ELF-1 (cell line): ENCODE measurements at regions not wholly inside any gene's neighbourhood (a gene's known extent, or its start where the extent isn't known, plus 50 kb on each side); places are given as distances from the start of the nearest gene placed in this dataset.
"Not testable (repeated sequence)": the region's sequence is repeated elsewhere in the genome, so short reads cannot be mapped to it uniquely, and the experiment has no call there.

ENCODE experiments used
- DNase-seq: peaks from one replicate; pipeline ENCODE4 v3.0.0-alpha.2; 2016; ENCODE audit warnings: low read depth, low spot score

DNA sequence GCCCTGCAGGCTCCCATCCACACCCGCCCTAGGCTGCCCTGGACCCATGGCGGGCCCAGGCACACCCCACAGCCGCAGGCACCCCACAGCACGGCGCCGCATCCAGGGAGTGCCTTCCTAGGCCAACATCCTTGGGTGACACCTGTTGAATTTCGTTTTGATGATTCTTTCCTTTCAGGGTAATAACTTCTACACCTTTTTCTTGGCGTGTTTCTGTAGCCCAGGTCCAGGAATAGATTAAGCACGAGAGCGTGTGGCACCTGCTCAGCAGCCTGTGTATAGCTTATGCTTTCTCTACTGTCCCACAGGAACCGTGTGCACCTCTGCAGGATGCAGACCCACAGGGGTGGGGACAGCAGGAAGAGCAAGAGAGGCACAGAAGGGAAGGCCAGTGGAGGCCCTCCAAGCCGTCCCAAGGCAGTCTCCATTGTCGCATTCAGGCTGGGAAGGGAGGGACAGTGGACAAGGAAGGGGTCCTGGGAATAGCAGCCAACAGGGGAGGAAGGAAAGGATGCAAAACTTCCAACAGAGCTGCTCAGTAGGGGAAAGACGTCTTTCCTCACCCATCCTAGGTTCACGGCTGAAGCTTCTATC is 118.1 kb upstream of the AFDN start:
- no peak for DNase-seq

DNA sequence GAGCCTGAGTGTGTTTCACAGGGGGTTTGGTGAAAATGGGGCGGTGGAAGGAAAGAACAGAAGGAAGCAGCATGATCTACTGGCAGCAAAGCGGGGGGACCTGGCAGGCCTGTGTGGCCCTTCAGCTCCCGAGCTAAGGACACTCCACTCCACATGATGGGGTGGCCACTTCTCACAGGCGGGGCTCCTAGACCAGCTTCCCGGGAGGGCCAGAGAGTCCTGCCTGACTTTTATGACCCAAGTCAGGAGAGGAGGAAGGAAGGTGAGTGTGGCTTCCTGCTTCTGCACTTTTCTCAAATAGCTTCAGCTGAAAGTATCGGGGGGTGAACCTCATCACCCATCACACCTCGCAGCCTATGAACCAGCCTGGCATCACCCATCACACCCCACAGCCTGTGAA is 117.5 kb upstream of the AFDN start:
- no peak for DNase-seq

DNA sequence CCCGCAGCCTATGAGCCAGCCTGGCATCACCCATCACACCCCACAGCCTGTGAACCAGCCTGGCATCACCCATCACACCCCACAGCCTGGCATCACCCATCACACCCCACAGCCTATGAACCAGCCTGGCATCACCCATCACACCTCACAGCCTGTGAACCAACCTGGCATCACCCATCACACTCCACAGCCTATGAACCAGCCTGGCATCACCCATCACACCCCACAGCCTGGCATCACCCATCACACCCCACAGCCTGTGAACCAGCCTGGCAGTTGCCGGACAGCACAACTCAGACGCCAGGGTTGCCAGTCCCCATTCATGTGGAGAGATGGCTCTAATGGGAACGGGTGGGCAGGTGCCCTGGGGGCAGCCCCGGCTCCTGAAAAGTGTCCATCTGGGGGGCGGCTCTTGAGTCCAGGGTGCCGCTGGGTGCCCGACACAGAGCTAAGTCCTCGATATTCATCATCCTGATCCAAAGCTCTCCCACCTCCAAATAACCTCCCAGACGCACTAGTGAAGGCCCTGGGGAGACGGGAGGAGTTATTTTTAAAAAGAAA is 116.9 kb upstream of the AFDN start:
- not testable (repeated sequence) for DNase-seq

DNA sequence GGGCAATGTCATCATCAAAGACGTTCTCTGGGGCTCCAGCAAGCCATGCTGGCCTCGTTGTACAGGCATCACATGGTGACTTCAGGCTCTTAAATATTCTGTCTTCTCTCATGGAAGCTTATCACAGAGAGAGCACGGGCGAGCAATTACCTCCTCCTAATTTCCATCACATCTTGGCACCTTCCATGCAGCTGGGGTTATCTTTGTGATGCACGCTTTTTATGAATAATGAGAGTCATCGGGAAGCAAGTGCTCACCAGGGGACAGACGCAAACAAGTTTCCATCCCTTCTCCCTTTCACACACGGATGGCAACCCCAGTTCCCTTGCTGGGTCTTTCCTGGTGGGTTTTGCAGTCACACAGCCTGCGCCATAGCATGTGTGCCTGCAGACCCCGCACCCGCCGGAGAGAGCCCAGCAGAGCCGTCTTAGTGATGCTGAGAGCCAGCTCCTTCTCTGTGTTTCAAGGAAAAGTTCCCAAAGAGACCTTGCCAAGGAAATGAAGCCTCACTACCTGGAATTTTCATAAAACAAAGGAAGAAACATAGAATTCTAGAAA is 116.3 kb upstream of the AFDN start:
- no peak for DNase-seq

DNA sequence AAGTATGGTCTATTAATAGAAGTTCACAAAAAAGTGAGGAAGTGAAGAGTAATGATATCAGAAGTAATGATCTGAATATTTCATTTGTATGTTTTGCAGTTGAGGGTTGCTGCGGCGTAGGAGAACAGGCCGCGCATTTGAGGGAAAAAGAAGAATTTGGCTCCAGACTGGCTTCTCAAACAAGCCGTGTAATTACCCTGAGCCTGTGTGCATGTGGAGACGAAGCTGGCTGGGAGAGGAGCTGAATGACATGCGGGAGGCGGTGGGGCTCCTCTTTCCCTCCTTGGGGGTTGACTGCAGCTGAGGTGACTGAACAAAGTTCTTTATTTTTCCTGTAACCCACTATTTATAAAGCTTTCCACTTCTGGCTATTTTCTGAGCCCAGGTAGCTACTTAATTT is 115.5 kb upstream of the AFDN start:
- no peak for DNase-seq

DNA sequence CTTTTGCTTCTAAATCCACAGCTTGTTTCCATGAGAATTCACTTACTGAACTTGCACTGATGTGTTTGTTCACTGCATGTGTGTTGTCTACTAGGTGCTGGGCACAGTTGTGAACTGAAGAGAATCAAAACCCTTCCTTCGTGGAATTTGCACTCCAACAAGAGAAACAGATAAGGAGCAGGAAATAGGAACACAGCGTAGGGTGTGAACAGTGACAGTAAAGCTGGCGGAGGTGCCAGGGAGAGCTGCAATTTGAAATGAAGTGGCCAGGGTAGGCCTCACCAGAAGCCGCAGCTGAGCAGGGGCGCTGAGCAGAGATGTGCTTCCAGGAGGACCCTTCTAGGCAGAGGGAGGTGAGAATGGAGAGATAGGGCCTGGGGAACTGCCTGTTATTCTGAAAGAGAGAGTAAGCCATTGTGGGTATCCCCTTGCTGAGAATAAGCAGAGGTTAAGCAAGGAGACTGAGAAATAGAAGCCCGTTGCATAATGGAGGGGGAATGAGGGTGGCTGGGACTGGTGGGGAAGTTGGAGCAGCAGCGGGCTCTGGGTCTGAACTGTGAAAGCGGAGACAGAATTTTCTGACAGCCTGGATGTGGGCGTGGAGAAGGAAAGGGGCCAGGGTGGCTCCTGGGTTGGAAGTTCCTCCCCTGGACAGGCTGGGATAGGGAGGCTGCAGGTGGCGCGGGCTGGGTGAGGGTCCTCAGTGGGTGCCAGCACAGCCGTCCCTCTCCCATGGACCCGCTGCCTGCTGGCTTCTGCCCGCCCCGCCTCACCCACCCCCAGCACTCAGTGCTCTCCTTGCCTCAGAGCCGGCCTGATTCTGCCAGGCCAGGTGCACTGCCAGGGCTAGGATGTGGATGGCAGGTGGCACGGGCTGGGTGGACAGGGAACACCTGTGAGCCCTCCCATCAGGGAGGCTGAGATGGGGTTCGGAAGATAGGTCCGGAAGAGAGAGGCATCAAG is 114.7 kb upstream of the AFDN start:
- DNase-seq = no peak

DNA sequence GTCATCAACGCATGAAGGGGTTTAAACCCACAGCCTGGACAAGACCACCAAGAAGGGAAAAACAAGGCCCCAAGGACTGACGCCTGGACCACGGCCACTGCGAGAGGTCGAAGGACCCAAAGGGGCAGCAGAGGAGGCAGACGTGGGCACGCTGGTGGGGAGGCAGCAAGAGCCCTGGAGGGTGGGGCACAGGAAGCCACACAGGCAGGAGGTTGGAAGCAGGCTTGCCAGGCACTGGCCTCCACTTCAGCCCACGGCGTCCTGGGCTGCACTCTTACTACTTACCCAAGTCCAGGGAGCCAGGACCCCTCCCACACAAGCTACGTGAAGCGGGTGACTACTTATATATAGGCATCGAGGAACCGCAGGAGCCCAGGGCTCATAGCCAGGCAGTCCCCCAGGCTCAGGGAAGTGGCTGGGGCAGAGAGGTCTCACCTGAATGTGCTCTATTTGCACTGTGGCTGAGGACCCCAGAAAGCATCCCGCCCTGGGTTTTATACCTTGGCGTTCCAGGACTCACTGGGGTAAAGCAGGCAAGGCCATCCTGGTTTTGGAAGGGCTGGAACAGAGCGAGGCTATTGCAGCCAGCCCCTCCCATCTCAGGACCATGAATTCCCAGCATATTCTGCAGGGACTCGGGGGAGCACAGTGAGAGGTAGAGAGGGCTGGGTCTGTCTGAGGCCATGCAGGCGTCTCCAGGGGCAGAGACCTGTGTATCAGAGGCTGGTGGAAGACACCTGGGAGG is 113.8 kb upstream of the AFDN start:
- DNase-seq = no peak

DNA sequence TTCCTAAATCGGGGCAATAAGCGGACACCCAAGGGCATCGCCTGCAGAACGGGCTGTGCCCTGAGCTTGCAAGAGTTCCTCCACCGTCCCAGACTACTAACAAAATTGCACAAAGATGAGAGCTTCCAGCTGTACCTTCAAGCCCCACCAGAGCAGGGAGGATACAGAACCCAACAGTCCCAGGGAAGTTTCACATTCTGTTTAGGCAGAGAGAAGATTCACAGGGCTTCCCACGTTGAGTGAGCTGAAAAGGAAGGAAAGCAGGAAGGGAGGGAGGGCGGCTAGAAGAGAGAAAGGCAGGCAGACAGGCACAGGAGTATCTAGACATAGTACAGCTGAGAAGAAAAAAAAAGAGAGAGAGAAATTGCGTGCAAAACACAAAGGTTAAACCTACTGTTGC is 112.6 kb upstream of the AFDN start:
- DNase-seq = no peak

DNA sequence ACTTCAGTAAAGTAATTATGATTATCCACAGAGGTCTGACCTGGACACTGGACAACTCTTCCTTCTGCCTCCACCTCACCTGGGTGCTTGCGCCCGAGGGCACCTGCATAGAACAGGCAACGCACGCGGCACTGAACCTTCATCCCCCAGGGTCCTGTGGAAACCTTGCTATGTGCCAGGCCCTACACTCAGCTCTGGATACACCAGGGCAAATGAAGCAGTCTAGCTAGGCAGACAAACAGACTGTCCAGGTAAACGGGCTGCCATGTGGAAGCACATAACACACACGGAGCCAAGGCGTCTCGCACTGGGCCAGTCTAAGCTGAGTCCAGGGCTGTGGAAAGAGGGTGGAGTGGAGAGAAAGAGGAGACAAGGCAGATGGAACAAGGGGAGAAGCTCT is 109.3 kb upstream of the AFDN start:
- no peak for DNase-seq

DNA sequence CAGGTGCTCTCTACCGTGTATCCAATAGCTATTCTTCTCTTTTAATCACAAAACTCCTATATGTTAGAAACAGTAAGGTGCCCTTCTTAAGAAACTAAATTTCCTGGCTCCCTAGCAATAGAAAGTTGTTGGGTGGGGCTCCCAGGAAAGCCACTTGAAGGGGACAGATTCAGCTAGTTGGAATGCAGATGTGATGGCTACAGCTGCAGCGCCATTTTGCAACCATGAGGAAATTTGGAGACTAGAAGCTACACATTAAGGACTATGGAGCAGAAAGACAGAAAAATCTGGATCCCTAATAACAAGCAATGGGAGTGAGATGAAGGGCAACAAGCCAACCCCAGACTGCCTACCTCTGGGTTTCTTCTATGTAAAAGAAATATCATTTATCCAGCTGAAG is 108.8 kb upstream of the AFDN start:
- DNase-seq = no peak

DNA sequence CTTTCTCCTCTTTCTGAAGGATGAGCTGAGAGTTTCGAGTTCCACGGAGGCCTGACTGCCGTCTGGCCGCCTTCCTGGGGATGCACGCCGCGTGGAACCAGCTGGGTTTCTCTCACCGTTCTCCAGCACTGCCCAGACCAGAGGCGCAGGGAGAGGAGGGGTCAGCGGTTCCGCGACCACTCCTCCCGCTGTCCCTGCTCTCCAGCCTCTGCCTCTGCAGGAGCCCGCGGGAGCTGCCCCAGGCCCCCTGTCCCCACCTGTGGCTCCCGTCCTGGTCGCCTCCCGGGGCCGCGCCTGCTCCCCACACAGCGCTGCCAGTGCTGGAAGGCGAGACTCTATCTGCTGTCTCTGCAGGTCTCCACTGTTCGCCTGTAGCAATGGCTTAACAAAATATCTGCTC is 106.8 kb upstream of the AFDN start:
- DNase-seq = no peak

DNA sequence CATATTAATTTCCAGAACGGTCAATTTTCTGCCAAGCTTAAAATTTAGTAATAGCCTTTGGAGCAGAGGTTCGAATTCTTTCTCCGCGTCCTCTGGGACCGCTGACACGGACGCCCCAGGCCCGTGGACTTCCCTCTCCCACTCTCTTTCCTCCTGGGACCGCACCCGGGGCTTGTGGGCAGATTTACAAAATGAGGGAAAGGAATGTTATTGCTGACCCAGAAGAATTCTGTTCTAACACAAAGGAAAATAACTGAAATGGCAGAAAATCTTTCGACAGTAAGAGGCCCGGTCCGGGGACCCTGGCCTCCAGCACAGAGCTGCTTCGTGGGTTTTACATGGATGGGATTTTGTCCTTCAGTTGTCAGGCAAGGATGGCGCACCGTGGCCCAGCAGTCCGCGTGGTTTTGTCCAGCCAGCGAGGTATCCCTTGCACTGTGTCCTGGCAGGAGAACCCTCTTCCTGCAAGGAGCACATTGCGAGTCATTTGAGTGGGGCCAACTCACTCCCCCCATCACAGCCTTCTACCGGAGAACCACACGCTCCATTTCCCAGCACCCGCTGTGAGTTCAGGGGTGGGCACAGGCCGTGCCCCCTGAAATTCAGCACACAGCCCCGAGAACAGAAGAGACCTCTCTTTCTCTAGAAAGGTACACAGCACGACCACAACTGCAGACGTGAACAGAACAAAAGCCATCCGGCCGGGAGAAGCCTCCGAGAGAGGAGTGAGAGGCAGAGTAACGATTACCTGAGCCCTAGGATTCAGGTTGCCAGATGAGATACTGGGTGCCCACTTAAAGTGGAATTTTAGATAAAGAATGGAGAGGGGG is 106.0 kb upstream of the AFDN start:
- DNase-seq = no peak

DNA sequence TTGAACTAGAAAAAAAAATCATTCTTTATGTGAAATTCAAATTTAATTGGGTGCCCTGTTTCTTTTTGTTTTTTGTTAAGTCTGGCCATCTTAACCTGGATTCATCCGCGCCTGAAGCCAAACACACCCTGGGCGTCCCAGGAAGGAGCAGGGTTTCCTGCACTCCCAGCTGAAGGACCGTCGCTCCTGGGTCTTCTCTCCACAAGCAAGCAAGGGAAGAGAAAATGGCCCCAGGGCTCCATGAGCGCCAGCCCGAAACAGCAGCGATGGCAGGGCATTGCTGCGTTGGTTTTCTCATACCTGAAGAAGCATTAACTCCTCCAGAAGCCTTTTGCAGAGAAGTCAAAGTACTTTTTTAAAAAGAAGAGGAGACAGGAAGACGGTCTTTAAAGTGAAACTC is 105.4 kb upstream of the AFDN start:
- DNase-seq = peak; percentile 43

DNA sequence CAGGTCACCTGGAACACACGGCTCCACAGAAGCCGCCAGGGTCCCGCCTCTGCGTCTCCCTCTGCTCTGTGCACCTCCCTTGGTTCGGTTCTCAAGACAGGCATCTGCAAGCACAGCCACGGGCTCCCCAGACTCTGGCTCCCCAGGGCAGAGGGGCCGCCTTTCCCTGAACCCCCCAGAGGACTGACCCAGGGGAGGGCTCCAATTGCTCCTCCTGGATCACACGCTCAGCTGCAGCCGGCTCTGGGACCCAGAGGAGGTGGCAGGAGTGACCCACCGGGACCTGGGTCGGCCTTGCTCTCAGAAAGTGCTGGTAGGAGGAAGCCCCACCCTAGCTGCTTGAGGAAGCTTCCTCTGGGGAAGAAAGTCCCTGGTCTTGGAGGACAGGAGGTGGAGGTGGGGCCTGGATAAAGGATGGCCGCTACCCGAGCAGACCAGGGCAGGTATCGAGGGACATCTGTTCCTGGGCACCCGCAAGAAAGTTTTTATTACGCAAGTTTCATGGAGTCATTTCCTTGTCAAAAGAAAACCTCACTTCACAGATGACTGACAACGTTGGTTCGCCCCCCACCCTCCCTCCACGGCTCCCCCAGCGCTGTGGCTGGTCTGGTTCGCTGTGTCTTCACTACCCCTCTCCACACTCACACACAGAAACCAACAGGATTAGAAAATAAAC is 103.9 kb upstream of the AFDN start:
- no peak for DNase-seq

DNA sequence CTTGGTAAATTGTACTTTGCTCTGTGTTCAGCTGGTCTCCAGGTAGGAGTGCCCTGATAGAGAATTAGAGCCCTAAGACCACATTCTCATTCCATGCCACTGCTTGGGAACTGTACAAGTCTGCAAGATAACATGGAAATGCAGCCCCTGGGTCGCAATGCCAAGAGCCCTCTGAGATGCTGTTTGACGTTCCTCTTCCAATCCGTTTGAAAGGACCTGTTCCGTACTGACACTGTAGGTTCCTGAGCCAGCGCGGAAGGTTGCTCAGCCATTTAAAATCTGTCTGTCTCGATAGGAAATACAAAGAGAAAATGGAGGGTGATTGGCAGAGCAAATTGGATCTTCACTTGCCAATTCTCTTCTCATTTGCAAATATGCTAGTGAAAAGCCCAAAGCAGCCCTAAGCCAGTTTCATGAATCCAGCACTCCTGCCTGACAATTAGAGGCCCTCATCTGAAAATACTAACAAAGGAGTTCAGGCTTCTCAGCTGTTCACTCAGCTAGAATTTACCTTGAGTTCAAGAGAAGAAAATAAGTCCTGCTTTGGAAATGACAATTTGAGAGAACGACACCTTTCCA is 100.6 kb upstream of the AFDN start:
- DNase-seq = no peak

DNA sequence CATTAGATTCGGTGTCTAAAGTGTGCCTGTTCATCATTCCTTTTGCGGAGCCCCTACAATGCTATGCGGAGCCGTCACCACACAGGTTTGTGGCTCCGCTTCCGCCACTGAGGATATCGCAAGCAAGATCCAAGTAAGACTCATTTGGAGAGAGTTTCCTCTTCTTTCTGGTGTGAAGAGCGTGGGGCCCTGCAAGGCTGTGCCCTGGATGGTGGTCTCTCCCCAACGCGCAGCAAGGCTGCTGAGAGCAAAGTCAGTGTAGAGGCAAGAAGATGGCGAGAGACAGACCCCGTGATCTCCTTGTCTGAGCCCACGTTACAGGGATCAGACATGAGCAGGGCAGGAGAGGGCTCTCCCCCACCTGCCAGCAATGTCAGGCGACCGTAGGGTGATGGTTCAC is 96.3 kb upstream of the AFDN start:
- DNase-seq = no peak

DNA sequence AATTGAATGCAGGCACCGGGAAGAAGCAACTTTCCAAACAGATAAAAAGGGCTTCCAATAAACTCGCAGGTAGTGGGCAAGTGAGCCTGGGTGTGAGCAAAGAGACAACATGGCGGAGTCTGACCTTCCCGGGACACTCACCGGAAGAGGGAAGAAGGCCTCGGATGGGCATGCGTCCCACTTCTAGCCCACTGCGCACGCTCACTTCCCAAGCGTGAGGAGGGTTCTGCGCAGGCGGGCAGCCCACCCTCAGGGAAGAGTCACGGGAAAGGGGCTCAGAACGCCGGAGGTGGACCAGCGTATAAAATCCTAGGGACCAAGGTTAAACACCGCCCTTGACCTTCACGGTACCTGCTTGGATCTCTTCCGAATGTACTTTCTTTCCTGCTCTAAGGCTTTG is 95.5 kb upstream of the AFDN start:
- DNase-seq = no peak

DNA sequence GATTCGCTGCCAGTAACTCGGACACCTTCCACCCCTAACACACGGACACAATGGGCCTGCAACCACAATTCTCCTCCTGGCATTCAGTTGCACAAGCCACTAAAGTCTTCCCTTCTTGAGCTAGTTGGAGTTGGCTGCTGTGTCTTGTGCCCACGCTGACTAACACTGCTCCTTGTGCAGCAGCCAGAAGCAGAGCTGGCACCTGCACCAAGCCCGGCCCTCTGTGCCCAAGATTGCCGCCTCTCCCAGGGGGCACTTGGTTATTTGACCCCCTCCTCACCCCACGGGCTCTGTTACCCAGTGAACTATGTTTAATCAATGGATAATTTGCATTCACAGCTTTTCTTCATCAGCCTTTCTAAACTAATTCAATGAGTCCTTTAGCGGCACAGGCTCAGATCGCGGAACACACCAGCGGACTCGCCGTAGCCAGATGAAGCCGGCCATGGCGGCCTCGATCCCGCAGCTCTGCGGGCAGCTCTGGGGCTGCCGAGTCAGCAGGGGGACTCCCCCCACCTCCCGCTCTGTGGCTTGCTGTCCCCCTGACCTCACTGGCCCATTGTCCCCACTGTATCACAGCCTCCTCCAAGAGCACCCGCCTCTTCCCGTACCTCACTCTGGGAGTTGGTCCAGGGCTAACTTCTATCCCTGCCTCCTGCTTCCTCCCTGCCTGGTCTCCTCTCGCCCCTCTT is 94.8 kb upstream of the AFDN start:
- no peak for DNase-seq
